H9 (cell line): ENCODE measurements at regions not wholly inside any gene's neighbourhood (a gene's known extent, or its start where the extent isn't known, plus 50 kb on each side); places are given as distances from the start of the nearest gene placed in this dataset.

Experiments
- DNase-seq: peaks from one replicate; pipeline ENCODE4 v3.0.0-alpha.2; 2017
- H2AFZ ChIP-seq: one replicate; pipeline ENCODE4 v1.6.1; 2013; ENCODE audit warnings: mild to moderate bottlenecking, low read length, control low read depth, moderate library complexity
- H2AK5ac ChIP-seq: 2 replicates; pipeline ENCODE4 v1.6.1; 2013; ENCODE audit warnings: low read length, control low read depth, mixed read lengths; ENCODE audit not compliant: insufficient read length
- H2BK120ac ChIP-seq: one replicate; pipeline ENCODE4 v1.6.1; 2013; ENCODE audit warnings: low read depth, mild to moderate bottlenecking, low read length, control low read depth, inconsistent platforms; ENCODE audit not compliant: poor library complexity, severe bottlenecking
- H2BK12ac ChIP-seq: 2 replicates; pipeline ENCODE4 v1.6.1; 2013; ENCODE audit warnings: low read length, control low read depth, mixed read lengths, low read depth; ENCODE audit not compliant: insufficient read length
- H2BK15ac ChIP-seq: 2 replicates; pipeline ENCODE4 v1.6.1; 2013; ENCODE audit warnings: low read depth, low read length, control low read depth
- H2BK20ac ChIP-seq: one replicate; pipeline ENCODE4 v1.6.1; 2013; ENCODE audit warnings: low read depth, mild to moderate bottlenecking, low read length, control low read depth, inconsistent platforms; ENCODE audit not compliant: poor library complexity, severe bottlenecking
- H2BK5ac ChIP-seq: 2 replicates; pipeline ENCODE4 v1.6.1; 2013; ENCODE audit warnings: low read length, control low read depth, mixed read lengths; ENCODE audit not compliant: insufficient read length
- H3K14ac ChIP-seq: 2 replicates; pipeline ENCODE4 v1.6.1; 2013; ENCODE audit warnings: low read length, control low read depth; ENCODE audit not compliant: insufficient read depth
- H3K18ac ChIP-seq: 2 replicates; pipeline ENCODE4 v1.6.1; 2013; ENCODE audit warnings: low read depth, mild to moderate bottlenecking, mixed read lengths, low read length, control low read depth; ENCODE audit not compliant: insufficient read length
- H3K23ac ChIP-seq: 2 replicates; pipeline ENCODE4 v1.6.1; 2013; ENCODE audit warnings: low read length, control low read depth, mixed read lengths, low read depth; ENCODE audit not compliant: insufficient read length
- H3K23me2 ChIP-seq: 2 replicates; pipeline ENCODE4 v1.6.1; 2013; ENCODE audit warnings: low read depth, mild to moderate bottlenecking, mixed read lengths, low read length, control low read depth; ENCODE audit not compliant: insufficient read length, poor library complexity, severe bottlenecking
- H3K27ac ChIP-seq: 2 replicates; pipeline ENCODE4 v1.5.1; 2013; ENCODE audit warnings: low read length, control low read depth, mixed read lengths, low read depth; ENCODE audit not compliant: insufficient read length
- H3K27me3 ChIP-seq: 2 replicates; pipeline ENCODE4 v1.6.1; 2013; ENCODE audit warnings: low read length, control low read depth, inconsistent platforms; ENCODE audit not compliant: insufficient read depth
- H3K4ac ChIP-seq: 2 replicates; pipeline ENCODE4 v1.6.1; 2013; ENCODE audit warnings: low read depth, mild to moderate bottlenecking, control low read depth, inconsistent platforms, low read length, moderate library complexity
- H3K4me1 ChIP-seq: 2 replicates; pipeline ENCODE4 v1.6.1; 2013; ENCODE audit warnings: low read length, control low read depth, inconsistent platforms; ENCODE audit not compliant: insufficient read depth
- H3K4me2 ChIP-seq: 2 replicates; pipeline ENCODE4 v1.6.1; 2013; ENCODE audit warnings: low read length, control low read depth, mixed read lengths; ENCODE audit not compliant: insufficient read length, insufficient read depth
- H3K56ac ChIP-seq: 2 replicates; pipeline ENCODE4 v1.6.1; 2013; ENCODE audit warnings: low read depth, mild to moderate bottlenecking, mixed read lengths, low read length, control low read depth; ENCODE audit not compliant: insufficient read length
- H3K79me1 ChIP-seq: 2 replicates; pipeline ENCODE4 v1.6.1; 2013; ENCODE audit warnings: low read depth, mild to moderate bottlenecking, moderate library complexity, low read length, control low read depth, inconsistent platforms; ENCODE audit not compliant: insufficient read depth, poor library complexity, severe bottlenecking
- H3K79me2 ChIP-seq: 2 replicates; pipeline ENCODE4 v1.6.1; 2013; ENCODE audit warnings: low read length, control low read depth, inconsistent platforms; ENCODE audit not compliant: insufficient read depth
- H3K9ac ChIP-seq: 2 replicates; pipeline ENCODE4 v1.6.1; 2013; ENCODE audit warnings: low read length, control low read depth, mixed read lengths; ENCODE audit not compliant: insufficient read length; ENCODE audit errors: extremely low read depth
- H3K9me3 ChIP-seq: one replicate; pipeline ENCODE4 v1.6.1; 2013; ENCODE audit warnings: low read depth, low read length, inconsistent platforms; ENCODE audit not compliant: control insufficient read depth
- H3T11ph ChIP-seq: one replicate; pipeline ENCODE4 v1.6.1; 2013; ENCODE audit warnings: mild to moderate bottlenecking, low read length, control low read depth, inconsistent platforms
- H4K20me1 ChIP-seq: one replicate; pipeline ENCODE4 v1.6.1; 2013; ENCODE audit not compliant: control insufficient read depth, insufficient read length, insufficient read depth
- H4K5ac ChIP-seq: 2 replicates; pipeline ENCODE4 v1.6.1; 2013; ENCODE audit warnings: low read depth, mild to moderate bottlenecking, mixed read lengths, low read length, control low read depth; ENCODE audit not compliant: insufficient read length
- H4K8ac ChIP-seq: replicated peaks from 2 replicates; pipeline ENCODE4 v1.6.1; 2013; ENCODE audit warnings: low read length, control low read depth, mixed read lengths, low read depth; ENCODE audit not compliant: insufficient read length
- H4K91ac ChIP-seq: 2 replicates; pipeline ENCODE4 v1.6.1; 2013; ENCODE audit warnings: low read depth, mild to moderate bottlenecking, moderate library complexity, mixed read lengths, low read length, control low read depth; ENCODE audit not compliant: insufficient read length
- H3K27ac Mint-ChIP-seq, 3 experiments: 2 replicates in 2 of 3; 3 replicates in 1 of 3; pipeline ENCODE4 v1.8.0; 2020 to 2021; ENCODE audit warnings: mixed read lengths in 3 of 3, mild to moderate bottlenecking in 1 of 3, moderate library complexity in 1 of 3
- H3K27me3 Mint-ChIP-seq: 2 replicates; pipeline ENCODE4 v1.8.0; 2021; ENCODE audit warnings: low read depth, mild to moderate bottlenecking, moderate library complexity, mixed read lengths
- H3K36me3 Mint-ChIP-seq, 3 experiments: 2 replicates in 2 of 3; 3 replicates in 1 of 3; pipeline ENCODE4 v1.8.0; 2020 to 2021; ENCODE audit warnings: low read depth in 3 of 3, mixed read lengths in 3 of 3; ENCODE audit not compliant: insufficient read depth in 1 of 3
- H3K4me1 Mint-ChIP-seq, 2 experiments: 2 replicates each; pipeline ENCODE4 v1.8.0; 2020; ENCODE audit warnings: mixed read lengths in 2 of 2
- H3K4me3 Mint-ChIP-seq, 2 experiments: 2 replicates in 1 of 2; 3 replicates in 1 of 2; pipeline ENCODE4 v1.8.0; 2020 to 2021; ENCODE audit warnings: mild to moderate bottlenecking in 2 of 2, mixed read lengths in 2 of 2, moderate library complexity in 1 of 2
- H3K9me3 Mint-ChIP-seq, 2 experiments: 2 replicates in 1 of 2; 3 replicates in 1 of 2; pipeline ENCODE4 v1.8.0; 2020; ENCODE audit warnings: mild to moderate bottlenecking in 2 of 2, mixed read lengths in 2 of 2, moderate library complexity in 1 of 2
- WGBS: extraction: QIAGEN DNeasy Blood & Tissue Kit; methylation state at CpG from one replicate; pipeline ENCODE4 v1.1.7; 2013; ENCODE audit warnings: missing lambda C conversion rate, low lambda C conversion rate, mixed read lengths; ENCODE audit not compliant: insufficient read length; ENCODE audit errors: extremely low coverage; 5-methylcytosine and 5-hydroxymethylcytosine counted together
- TF ChIP-seq, protein P1 (sequence below): fragments of 200-600 bp; sonication (generic); conservative IDR thresholded peaks from 3 replicates; pipeline ENCODE4 v1.8.0; 2021; ENCODE audit warnings: antibody characterized with exemption, mild to moderate bottlenecking

DNA sequence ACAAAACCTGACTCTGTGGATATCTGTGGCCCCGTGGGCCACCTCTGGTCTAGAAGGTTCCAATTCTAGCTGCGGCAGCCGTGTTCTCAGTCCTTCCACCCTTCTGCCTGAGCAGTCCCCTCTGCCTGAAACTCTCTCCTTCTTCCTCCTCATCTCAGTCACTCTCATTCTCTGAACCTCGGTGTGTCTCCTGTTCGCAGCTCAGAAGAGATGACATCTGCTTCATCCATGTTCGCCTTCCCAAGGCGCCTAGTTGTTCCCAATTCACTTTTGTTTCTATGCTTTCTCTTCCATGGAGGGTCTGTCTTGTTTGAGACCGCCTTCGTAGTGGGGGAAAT, 95.5 kb downstream of the CEBPB start:
- H3K4me2 ChIP-seq: no peak overlapping the region

More for the DNA sequence above, 95.5 kb downstream of the CEBPB start:
- no peaks in the 10 kb centered on the region for H3K9me3 ChIP-seq
- no peak overlapping the region for H3K27ac ChIP-seq
- no peak overlapping the region for H4K8ac ChIP-seq
- H3K27me3 ChIP-seq: no peaks in the 10 kb centered on the region
- Mint-ChIP-seq H3K9me3 (no peaks in the 10 kb centered on the region; a peak in 1 of 5 replicates), H3K27me3 (peaks cover 13% of the 10 kb centered on the region), H3K4me3 (no peak overlapping the region), H3K36me3 (no peaks in the 10 kb centered on the region), H3K4me1 (peaks cover 9 to 35% of the 10 kb centered on the region in 2 experiments), H3K27ac (peak overlapping the region in 2 of 3 experiments; percentile 27 to 29; a peak in 2 of 7 replicates)
- H3K4ac ChIP-seq: no peak overlapping the region
- no peak overlapping the region for H2BK15ac ChIP-seq
- H3K23me2 ChIP-seq: no peaks in the 10 kb centered on the region
- H4K91ac ChIP-seq: no peak overlapping the region
- no peak overlapping the region for H3K56ac ChIP-seq
- H3T11ph ChIP-seq: no peak overlapping the region
- no peak overlapping the region for H2AK5ac ChIP-seq
- H4K20me1 ChIP-seq: no peaks in the 10 kb centered on the region
- no peak overlapping the region for H2BK120ac ChIP-seq
- WGBS: no CpG with 5 or more reads among the region's 9 CpGs
- no peak overlapping the region for H3K18ac ChIP-seq
- DNase-seq: no peak
- H3K79me1 ChIP-seq: no peaks in the 10 kb centered on the region
- H3K14ac ChIP-seq: no peak overlapping the region
- no peak overlapping the region for H3K23ac ChIP-seq
- H3K79me2 ChIP-seq: no peaks in the 10 kb centered on the region
- TF ChIP-seq, protein P1, sequence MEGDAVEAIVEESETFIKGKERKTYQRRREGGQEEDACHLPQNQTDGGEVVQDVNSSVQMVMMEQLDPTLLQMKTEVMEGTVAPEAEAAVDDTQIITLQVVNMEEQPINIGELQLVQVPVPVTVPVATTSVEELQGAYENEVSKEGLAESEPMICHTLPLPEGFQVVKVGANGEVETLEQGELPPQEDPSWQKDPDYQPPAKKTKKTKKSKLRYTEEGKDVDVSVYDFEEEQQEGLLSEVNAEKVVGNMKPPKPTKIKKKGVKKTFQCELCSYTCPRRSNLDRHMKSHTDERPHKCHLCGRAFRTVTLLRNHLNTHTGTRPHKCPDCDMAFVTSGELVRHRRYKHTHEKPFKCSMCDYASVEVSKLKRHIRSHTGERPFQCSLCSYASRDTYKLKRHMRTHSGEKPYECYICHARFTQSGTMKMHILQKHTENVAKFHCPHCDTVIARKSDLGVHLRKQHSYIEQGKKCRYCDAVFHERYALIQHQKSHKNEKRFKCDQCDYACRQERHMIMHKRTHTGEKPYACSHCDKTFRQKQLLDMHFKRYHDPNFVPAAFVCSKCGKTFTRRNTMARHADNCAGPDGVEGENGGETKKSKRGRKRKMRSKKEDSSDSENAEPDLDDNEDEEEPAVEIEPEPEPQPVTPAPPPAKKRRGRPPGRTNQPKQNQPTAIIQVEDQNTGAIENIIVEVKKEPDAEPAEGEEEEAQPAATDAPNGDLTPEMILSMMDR: no peak
- no peak overlapping the region for H4K5ac ChIP-seq
- H3K4me1 ChIP-seq: no peaks in the 10 kb centered on the region
- no peak overlapping the region for H2BK20ac ChIP-seq
- H2AFZ ChIP-seq: no peak overlapping the region
- no peak overlapping the region for H3K9ac ChIP-seq
- no peak overlapping the region for H2BK12ac ChIP-seq
- H2BK5ac ChIP-seq: no peak overlapping the region
